SK-N-SH treated with all-trans-retinoic acid at 6 μM for 48 hours (cell line): ENCODE measurements at regions not wholly inside any gene's neighbourhood (a gene's known extent, or its start where the extent isn't known, plus 50 kb on each side); places are given as distances from the start of the nearest gene placed in this dataset.

Source experiments
- ATAC-seq: fragments of 200-7000 bp; cut with Tn5 transposase; 3 replicates; pipeline ENCODE4 v1.9.1; 2020; ENCODE audit warnings: mild to moderate bottlenecking, moderate library complexity
- ARNTL ChIP-seq: fragments of 450-650 bp; formaldehyde crosslinking; IDR thresholded peaks from 2 replicates; pipeline ENCODE4 v1.5.0; 2020; ENCODE audit warnings: low read depth, mild to moderate bottlenecking, moderate library complexity, borderline replicate concordance
- BACH2 ChIP-seq: fragments of 250-450 bp; sonication (Bioruptor Pico); IDR thresholded peaks from 2 replicates; pipeline ENCODE4 v1.9.0; 2021; ENCODE audit warnings: mild to moderate bottlenecking, borderline replicate concordance
- CREB5 ChIP-seq: fragments of 250-450 bp; sonication (Bioruptor Pico); IDR thresholded peaks from 2 replicates; pipeline ENCODE4 v1.5.1; 2020; ENCODE audit warnings: low read depth, mild to moderate bottlenecking, moderate library complexity
- CSDC2 ChIP-seq: fragments of 250-450 bp; sonication (Bioruptor Pico); IDR thresholded peaks from 2 replicates; pipeline ENCODE4 v1.5.0; 2020; ENCODE audit warnings: mild to moderate bottlenecking, moderate library complexity
- CSRNP3 ChIP-seq: fragments of 250-450 bp; sonication (Bioruptor Pico); IDR thresholded peaks from 2 replicates; pipeline ENCODE4 v1.5.1; 2021; ENCODE audit warnings: mild to moderate bottlenecking, moderate library complexity
- ESRRG ChIP-seq: fragments of 250-450 bp; sonication (Bioruptor Pico); IDR thresholded peaks from 2 replicates; pipeline ENCODE4 v1.6.1; 2021; ENCODE audit warnings: mild to moderate bottlenecking
- GLIS3 ChIP-seq: fragments of 250-450 bp; sonication (Bioruptor Pico); IDR thresholded peaks from 2 replicates; pipeline ENCODE4 v1.5.0; 2020; ENCODE audit warnings: mild to moderate bottlenecking, moderate library complexity
- ISL1 ChIP-seq: fragments of 250-450 bp; sonication (Bioruptor Pico); IDR thresholded peaks from 2 replicates; pipeline ENCODE4 v2.1.2; 2022; ENCODE audit warnings: mild to moderate bottlenecking, moderate library complexity
- OSR1 ChIP-seq: fragments of 250-450 bp; sonication (Bioruptor Pico); IDR thresholded peaks from 2 replicates; pipeline ENCODE4 v1.8.0; 2022; ENCODE audit warnings: moderate library complexity, mild to moderate bottlenecking, inconsistent platforms
- PATZ1 ChIP-seq: fragments of 250-450 bp; sonication (Bioruptor Pico); IDR thresholded peaks from 2 replicates; pipeline ENCODE4 v1.8.0; 2020; ENCODE audit warnings: mild to moderate bottlenecking, moderate library complexity, borderline replicate concordance
- POU6F1 ChIP-seq: fragments of 250-450 bp; sonication (Bioruptor Pico); IDR thresholded peaks from 2 replicates; pipeline ENCODE4 v1.8.0; 2021; ENCODE audit warnings: low read depth, mild to moderate bottlenecking, moderate library complexity, borderline replicate concordance
- PPARA ChIP-seq: fragments of 250-450 bp; sonication (Bioruptor Pico); IDR thresholded peaks from 2 replicates; pipeline ENCODE4 v1.5.0; 2020; ENCODE audit warnings: mild to moderate bottlenecking, borderline replicate concordance
- RARB ChIP-seq: fragments of 250-450 bp; sonication (Bioruptor Pico); IDR thresholded peaks from 2 replicates; pipeline ENCODE4 v1.8.0; 2021; ENCODE audit warnings: mild to moderate bottlenecking, moderate library complexity
- SNAI2 ChIP-seq: fragments of 250-450 bp; sonication (Bioruptor Pico); IDR thresholded peaks from 2 replicates; pipeline ENCODE4 v1.5.0; 2020; ENCODE audit warnings: mild to moderate bottlenecking, moderate library complexity
- TCF4 ChIP-seq: fragments of 250-450 bp; sonication (Bioruptor Pico); IDR thresholded peaks from 2 replicates; pipeline ENCODE4 v1.8.0; 2021; ENCODE audit warnings: mild to moderate bottlenecking, moderate library complexity, borderline replicate concordance
- TSHZ2 ChIP-seq: fragments of 250-450 bp; sonication (Bioruptor Pico); IDR thresholded peaks from 2 replicates; pipeline ENCODE4 v1.5.0; 2020; ENCODE audit warnings: mild to moderate bottlenecking, moderate library complexity
- ZC3H10 ChIP-seq: fragments of 250-450 bp; sonication (Bioruptor Pico); IDR thresholded peaks from 2 replicates; pipeline ENCODE4 v1.5.1; 2021; ENCODE audit warnings: mild to moderate bottlenecking, moderate library complexity
- ZFP3 ChIP-seq: fragments of 250-450 bp; sonication (Bioruptor Pico); IDR thresholded peaks from 2 replicates; pipeline ENCODE4 v1.5.0; 2020; ENCODE audit warnings: mild to moderate bottlenecking, moderate library complexity
- ZFP30 ChIP-seq: fragments of 450-650 bp; formaldehyde crosslinking; IDR thresholded peaks from 2 replicates; pipeline ENCODE4 v1.5.0; 2022; ENCODE audit warnings: mild to moderate bottlenecking, moderate library complexity
- ZNF70 ChIP-seq: fragments of 450-650 bp; formaldehyde crosslinking; IDR thresholded peaks from 2 replicates; pipeline ENCODE4 v1.5.0; 2020; ENCODE audit warnings: mild to moderate bottlenecking, moderate library complexity
- ZNF8 ChIP-seq: fragments of 450-650 bp; formaldehyde crosslinking; IDR thresholded peaks from 2 replicates; pipeline ENCODE4 v1.5.0; 2020; ENCODE audit warnings: mild to moderate bottlenecking, moderate library complexity

- TF ChIP-seq ZNF8 (CRISPR knock-in tag) (no peak), ISL1 (CRISPR knock-in tag) (no peak), ZFP3 (CRISPR knock-in tag) (no peak), ZFP30 (CRISPR knock-in tag) (no peak), TSHZ2 (CRISPR knock-in tag) (no peak), ZNF70 (CRISPR knock-in tag) (no peak), RARB (CRISPR knock-in tag) (no peak)
- TF ChIP-seq, all 23 proteins: peak for 0
These were observed 211.5 kb downstream of the RAD51AP2 start (continued) for GRCh38 chr2:17306706-17307105.

GRCh38 chr2:17306219-17306618 lies 212.0 kb downstream of the RAD51AP2 start:
- no peak for ATAC-seq
- TF ChIP-seq ESRRG (no peak), ISL1 (CRISPR knock-in tag) (no peak), POU6F1 (no peak), RARB (CRISPR knock-in tag) (no peak), TCF4 (no peak), ZFP3 (CRISPR knock-in tag) (no peak), ZFP30 (CRISPR knock-in tag) (no peak), ZC3H10 (CRISPR knock-in tag) (no peak)

GRCh38 chr2:17303521-17303920 lies 214.7 kb downstream of the RAD51AP2 start:
- no peak for ATAC-seq
- no peak for TF ChIP-seq ZFP3 (CRISPR knock-in tag)
- no peak for TF ChIP-seq ZNF8 (CRISPR knock-in tag)
- no peak for TF ChIP-seq ISL1 (CRISPR knock-in tag)
- no peak for TF ChIP-seq PATZ1 (CRISPR knock-in tag)
- no peak for TF ChIP-seq ZC3H10 (CRISPR knock-in tag)
- no peak for TF ChIP-seq PPARA
- TF ChIP-seq CSRNP3 (CRISPR knock-in tag), result no peak
- TF ChIP-seq CSDC2, result no peak
- TF ChIP-seq, all 23 proteins: peak for 0

GRCh38 chr2:17303054-17303453 lies 215.2 kb downstream of the RAD51AP2 start:
- ATAC-seq, result no peak
- TF ChIP-seq CREB5 (CRISPR knock-in tag) (no peak), PATZ1 (CRISPR knock-in tag) (no peak), ISL1 (CRISPR knock-in tag) (no peak), BACH2 (no peak), SNAI2 (CRISPR knock-in tag) (no peak), ZC3H10 (CRISPR knock-in tag) (no peak), CSRNP3 (CRISPR knock-in tag) (no peak), ZNF70 (CRISPR knock-in tag) (no peak), ARNTL (CRISPR knock-in tag) (no peak), POU6F1 (no peak), OSR1 (CRISPR knock-in tag) (no peak), ZFP30 (CRISPR knock-in tag) (no peak), GLIS3 (CRISPR knock-in tag) (no peak)
